Activated naive CD4-positive, alpha-beta T cell treated with anti-CD3 and anti-CD28 coated beads for 36 hours (primary cell): ENCODE measurements at regions not wholly inside any gene's neighbourhood (a gene's known extent, or its start where the extent isn't known, plus 50 kb on each side); places are given as distances from the start of the nearest gene placed in this dataset.

Source experiments
- CTCF ChIA-PET: fragments of 350-600 bp; sonication (Branson Sonifier 250); formaldehyde crosslinking; loops from one replicate; lab custom pipeline; 2021; ENCODE audit warnings: antibody characterized with exemption; lab: Charles Lee
- DNase-seq: peaks from one replicate; pipeline ENCODE4 v3.0.0-alpha.2; 2020
- H3K27ac Mint-ChIP-seq: one replicate; pipeline ENCODE4 v1.8.0; 2021; ENCODE audit warnings: mild to moderate bottlenecking, mixed read lengths
- H3K27me3 Mint-ChIP-seq: one replicate; pipeline ENCODE4 v1.8.0; 2021; ENCODE audit warnings: low read depth, mixed read lengths
- H3K36me3 Mint-ChIP-seq: one replicate; pipeline ENCODE4 v1.8.0; 2021; ENCODE audit warnings: low read depth, mixed read lengths
- H3K4me1 Mint-ChIP-seq: one replicate; pipeline ENCODE4 v1.8.0; 2021; ENCODE audit warnings: low read depth, mixed read lengths
- H3K4me3 Mint-ChIP-seq: one replicate; pipeline ENCODE4 v1.8.0; 2021; ENCODE audit warnings: mild to moderate bottlenecking, moderate library complexity, mixed read lengths
- H3K9me3 Mint-ChIP-seq: one replicate; pipeline ENCODE4 v1.8.0; 2021; ENCODE audit warnings: mixed read lengths
- intact Hi-C: fragments of 100-400 bp; cut with micrococcal nuclease; formaldehyde crosslinking; loops from one replicate; pipeline ENCODE4 v1.15.1; 2023

DNA sequence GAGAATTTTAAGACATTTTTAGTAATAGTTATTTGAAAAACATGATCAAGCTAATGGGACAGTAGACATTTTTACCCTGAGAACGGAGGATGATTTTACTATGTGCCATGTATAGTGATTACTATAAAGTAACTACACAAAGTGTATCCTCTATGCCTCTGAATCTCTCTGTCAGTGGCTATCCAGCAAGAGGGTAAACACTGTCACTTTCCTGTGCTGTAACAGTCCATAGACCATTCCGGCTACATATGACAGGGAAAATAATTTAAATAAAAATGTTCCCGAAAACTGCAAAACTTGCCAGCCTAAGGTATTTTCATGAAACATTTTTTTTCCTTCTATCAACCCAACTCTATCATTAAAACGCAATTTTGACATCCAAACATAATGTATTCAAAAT is 1632.2 kb upstream of the ACVR2A start:
- H3K27me3 Mint-ChIP-seq: no peaks in the 10 kb centered on the region
- no peaks in the 10 kb centered on the region for H3K36me3 Mint-ChIP-seq
- no peaks in the 10 kb centered on the region for H3K4me1 Mint-ChIP-seq
- intact Hi-C loops: no loop called here
- no peak for DNase-seq
- peaks cover 3% of the 10 kb centered on the region for H3K9me3 Mint-ChIP-seq
- CTCF ChIA-PET: no interaction called here
- H3K4me3 Mint-ChIP-seq: no peak overlapping the region
- no peak overlapping the region for H3K27ac Mint-ChIP-seq

DNA sequence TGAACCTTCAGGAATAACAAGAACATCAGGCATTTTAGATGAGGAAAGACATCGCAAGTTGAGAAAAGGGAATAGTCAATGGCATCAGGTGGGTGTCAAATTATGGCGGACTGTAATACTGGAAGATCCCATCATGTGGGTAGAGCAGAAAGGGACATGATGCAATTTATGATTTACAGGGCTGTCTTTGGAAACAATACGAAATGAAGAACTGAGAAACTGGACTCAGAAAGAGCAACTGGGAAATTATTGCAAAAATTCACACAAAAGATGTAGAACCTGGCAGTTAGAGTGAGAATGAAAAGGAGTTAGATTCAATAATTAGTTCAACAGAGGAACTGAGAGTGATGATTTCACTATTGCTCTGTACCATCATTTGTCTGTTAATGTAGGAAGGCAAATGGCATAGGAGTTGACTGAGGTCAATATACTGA is 1635.0 kb upstream of the ACVR2A start:
- H3K4me3 Mint-ChIP-seq: no peak overlapping the region
- H3K36me3 Mint-ChIP-seq: no peaks in the 10 kb centered on the region
- no peaks in the 10 kb centered on the region for H3K27me3 Mint-ChIP-seq
- no peak for DNase-seq
- H3K9me3 Mint-ChIP-seq: peaks cover 3% of the 10 kb centered on the region
- H3K27ac Mint-ChIP-seq: no peak overlapping the region
- CTCF ChIA-PET: no interaction called here
- no peaks in the 10 kb centered on the region for H3K4me1 Mint-ChIP-seq
- intact Hi-C loops: no loop called here

DNA sequence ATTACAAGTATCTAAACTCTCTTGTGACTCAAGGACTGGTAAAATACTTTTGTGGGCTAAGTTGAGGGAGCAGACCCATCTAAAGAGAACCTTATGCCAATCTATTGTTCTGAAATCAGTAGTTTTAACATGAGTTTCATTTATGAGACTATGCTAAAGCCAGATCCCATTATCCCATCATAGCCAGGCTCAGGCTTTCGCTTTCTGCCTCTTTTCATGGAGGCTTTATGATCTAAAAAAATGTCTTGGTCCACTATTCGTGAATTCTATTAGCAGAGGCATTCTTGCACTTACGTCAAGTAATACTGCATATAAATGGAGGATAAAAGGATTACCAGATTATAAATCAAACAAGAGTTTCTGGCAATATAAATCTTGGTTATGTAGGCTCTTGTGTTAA is 1636.9 kb upstream of the ACVR2A start:
- Mint-ChIP-seq H3K27me3 (no peaks in the 10 kb centered on the region), H3K36me3 (no peaks in the 10 kb centered on the region), H3K9me3 (peaks cover 3% of the 10 kb centered on the region), H3K4me3 (no peak overlapping the region), H3K27ac (no peak overlapping the region), H3K4me1 (no peaks in the 10 kb centered on the region)
- intact Hi-C loops: no loop called here
- no peak for DNase-seq
- CTCF ChIA-PET: no interaction called here

DNA sequence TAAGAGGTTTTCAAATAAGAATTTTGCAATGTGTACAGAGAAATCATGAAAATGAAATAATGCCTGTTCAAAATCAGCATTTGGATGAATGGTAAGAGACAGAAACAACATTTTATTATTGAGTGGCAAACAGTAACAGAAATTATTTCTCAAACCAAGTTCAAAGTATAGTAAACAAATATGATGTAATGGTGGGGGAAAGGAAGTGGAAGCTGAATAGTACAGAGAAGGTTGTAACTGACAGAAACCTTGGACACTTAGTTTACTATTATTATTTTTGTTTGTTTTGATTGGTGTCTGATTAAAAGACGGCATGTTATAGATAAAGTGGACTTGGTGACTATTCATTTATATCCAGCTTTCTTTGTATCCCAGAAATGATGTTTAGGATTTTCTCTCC is 1637.4 kb upstream of the ACVR2A start:
- no peak overlapping the region for H3K4me3 Mint-ChIP-seq
- no peaks in the 10 kb centered on the region for H3K27me3 Mint-ChIP-seq
- DNase-seq: no peak
- H3K36me3 Mint-ChIP-seq: no peaks in the 10 kb centered on the region
- H3K4me1 Mint-ChIP-seq: no peaks in the 10 kb centered on the region
- CTCF ChIA-PET: no interaction called here
- H3K27ac Mint-ChIP-seq: no peak overlapping the region
- H3K9me3 Mint-ChIP-seq: peaks cover 3% of the 10 kb centered on the region
- intact Hi-C loops: no loop called here

DNA sequence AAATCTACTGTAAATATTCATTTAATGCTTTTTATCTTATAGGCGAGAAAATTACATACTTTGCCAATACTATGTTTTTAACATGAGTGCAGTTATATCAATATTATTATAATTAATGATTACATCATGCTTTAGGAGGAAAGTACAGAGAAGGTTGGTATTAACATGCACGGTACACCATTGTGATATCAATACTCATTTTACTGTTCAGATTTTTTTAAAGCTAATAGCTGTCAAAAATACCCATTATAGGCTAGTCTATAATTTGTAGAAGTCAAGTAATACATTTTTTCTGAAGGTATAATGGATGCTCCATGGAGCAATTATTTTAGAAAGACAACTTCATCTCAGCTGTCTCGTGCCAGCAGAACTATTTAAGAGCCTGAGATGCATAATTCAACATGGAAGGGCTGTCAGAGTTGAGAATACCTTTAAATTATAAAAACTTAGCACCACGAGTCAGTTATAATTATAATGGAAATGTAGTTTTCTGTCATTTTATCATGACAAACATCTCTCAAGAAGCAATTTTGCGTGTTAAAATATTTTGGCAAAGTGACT is 1641.7 kb upstream of the ACVR2A start:
- no peak overlapping the region for H3K27ac Mint-ChIP-seq
- intact Hi-C loops: no loop called here
- H3K4me1 Mint-ChIP-seq: no peaks in the 10 kb centered on the region
- peaks cover under 1% of the 10 kb centered on the region for H3K9me3 Mint-ChIP-seq
- CTCF ChIA-PET: no interaction called here
- no peak overlapping the region for H3K4me3 Mint-ChIP-seq
- no peaks in the 10 kb centered on the region for H3K36me3 Mint-ChIP-seq
- no peaks in the 10 kb centered on the region for H3K27me3 Mint-ChIP-seq
- no peak for DNase-seq

DNA sequence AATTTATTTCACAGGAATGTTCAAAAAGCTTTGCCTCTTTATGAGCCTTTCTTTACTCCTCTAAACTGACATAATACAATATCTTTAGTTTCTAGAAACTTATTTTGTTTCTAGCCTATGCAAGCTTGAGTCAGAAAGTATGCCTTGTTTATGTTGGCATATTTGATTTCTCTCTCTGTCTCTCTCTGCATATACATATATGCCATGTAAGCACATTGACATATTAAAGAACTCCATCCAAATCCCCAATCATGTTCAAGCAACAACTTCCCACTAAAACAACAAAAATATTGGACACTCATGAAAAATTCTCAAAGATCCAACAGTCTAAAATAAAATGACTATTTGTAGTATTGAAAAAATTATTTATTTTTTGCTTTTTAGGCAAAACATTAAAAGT is 1651.2 kb upstream of the ACVR2A start:
- H3K27me3 Mint-ChIP-seq: no peaks in the 10 kb centered on the region
- no peak overlapping the region for H3K4me3 Mint-ChIP-seq
- H3K4me1 Mint-ChIP-seq: no peaks in the 10 kb centered on the region
- DNase-seq: no peak
- H3K27ac Mint-ChIP-seq: no peak overlapping the region
- CTCF ChIA-PET: no interaction called here
- H3K36me3 Mint-ChIP-seq: no peaks in the 10 kb centered on the region
- peaks cover 6% of the 10 kb centered on the region for H3K9me3 Mint-ChIP-seq
- intact Hi-C loops: no loop called here

DNA sequence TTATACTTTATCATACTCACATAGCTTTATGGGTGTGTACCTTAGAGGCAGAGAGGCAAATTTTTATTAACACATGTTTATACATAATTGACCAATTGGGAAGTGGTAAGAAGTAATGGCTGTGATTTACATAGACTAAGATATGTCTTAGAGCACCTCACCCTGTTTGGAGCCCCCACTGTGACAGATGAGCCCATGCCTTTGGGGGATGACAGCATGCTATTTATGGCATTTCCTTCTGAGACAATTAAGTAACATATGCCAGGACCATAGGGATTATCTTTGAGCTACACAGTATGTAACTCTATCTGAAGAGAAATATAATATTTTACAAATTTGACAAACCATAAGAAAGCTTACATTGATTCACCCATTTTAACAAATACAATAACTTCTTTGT is 1655.3 kb upstream of the ACVR2A start:
- Mint-ChIP-seq H3K4me3 (no peak overlapping the region), H3K27me3 (no peaks in the 10 kb centered on the region), H3K4me1 (no peaks in the 10 kb centered on the region), H3K27ac (no peak overlapping the region), H3K36me3 (no peaks in the 10 kb centered on the region), H3K9me3 (peaks cover 3% of the 10 kb centered on the region)
- CTCF ChIA-PET: interaction anchor here (0.6 kb wide), 1 partner anchor 432 kb away, joined by 3 read pairs; no protein-coding TSS in a partner anchor
- intact Hi-C loops: no loop called here
- DNase-seq: no peak

DNA sequence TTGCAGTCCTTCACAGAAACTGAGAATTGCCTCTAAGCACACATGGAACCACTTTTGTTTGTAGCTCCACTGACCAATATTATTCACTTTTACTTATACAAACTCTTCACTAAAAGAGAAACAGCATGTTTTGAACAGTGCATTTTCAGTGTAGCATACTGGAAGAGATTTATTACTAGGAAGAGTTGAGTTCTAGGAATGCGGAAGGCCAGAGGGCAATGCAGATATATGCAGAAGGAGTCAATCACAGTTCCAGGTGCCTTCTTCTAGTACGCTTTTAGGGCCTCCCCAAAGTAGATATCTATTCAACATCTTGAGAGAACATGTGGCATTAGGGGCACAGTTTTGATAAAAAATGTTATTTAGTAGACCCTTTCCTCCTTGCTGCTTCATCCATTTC is 1654.0 kb upstream of the ZEB2 start:
- CTCF ChIA-PET: no interaction called here
- H3K27me3 Mint-ChIP-seq: no peaks in the 10 kb centered on the region
- no peak overlapping the region for H3K27ac Mint-ChIP-seq
- peaks cover 11% of the 10 kb centered on the region for H3K9me3 Mint-ChIP-seq
- no peaks in the 10 kb centered on the region for H3K36me3 Mint-ChIP-seq
- no peak for DNase-seq
- H3K4me1 Mint-ChIP-seq: no peaks in the 10 kb centered on the region
- H3K4me3 Mint-ChIP-seq: no peak overlapping the region
- intact Hi-C loops: no loop called here

DNA sequence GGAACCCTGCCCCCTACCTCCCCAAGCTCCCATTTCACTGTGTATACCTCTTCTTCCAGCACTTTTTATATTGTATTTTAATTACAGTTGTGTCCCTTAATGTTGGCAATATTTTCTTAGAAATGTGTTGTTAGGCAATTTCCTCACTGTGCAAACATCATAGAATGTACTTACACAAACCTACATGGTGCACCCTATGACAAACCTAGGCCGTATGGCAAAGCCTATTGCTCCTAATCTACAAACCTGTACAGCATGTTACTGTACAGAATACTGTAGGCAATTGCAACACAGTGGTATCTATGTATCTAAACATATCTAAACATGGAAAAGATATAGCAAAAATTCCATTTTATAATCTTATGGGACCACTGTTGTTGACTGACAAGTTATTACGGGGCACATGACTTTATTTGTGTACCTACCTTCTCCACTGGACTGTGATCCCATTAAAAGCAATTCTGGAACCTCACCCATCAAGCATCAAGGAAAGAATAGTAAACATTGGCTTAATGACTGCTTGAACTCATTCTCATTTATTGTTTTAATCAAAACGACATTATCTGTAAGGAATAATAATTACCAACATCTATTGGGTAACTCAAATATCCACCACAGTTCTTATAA is 1641.5 kb upstream of the ZEB2 start:
- DNase-seq: no peak
- Mint-ChIP-seq H3K4me3 (no peak overlapping the region), H3K27me3 (no peaks in the 10 kb centered on the region), H3K9me3 (peaks cover 3% of the 10 kb centered on the region), H3K27ac (no peak overlapping the region), H3K4me1 (no peaks in the 10 kb centered on the region), H3K36me3 (no peaks in the 10 kb centered on the region)
- intact Hi-C loops: no loop called here
- CTCF ChIA-PET: no interaction called here

DNA sequence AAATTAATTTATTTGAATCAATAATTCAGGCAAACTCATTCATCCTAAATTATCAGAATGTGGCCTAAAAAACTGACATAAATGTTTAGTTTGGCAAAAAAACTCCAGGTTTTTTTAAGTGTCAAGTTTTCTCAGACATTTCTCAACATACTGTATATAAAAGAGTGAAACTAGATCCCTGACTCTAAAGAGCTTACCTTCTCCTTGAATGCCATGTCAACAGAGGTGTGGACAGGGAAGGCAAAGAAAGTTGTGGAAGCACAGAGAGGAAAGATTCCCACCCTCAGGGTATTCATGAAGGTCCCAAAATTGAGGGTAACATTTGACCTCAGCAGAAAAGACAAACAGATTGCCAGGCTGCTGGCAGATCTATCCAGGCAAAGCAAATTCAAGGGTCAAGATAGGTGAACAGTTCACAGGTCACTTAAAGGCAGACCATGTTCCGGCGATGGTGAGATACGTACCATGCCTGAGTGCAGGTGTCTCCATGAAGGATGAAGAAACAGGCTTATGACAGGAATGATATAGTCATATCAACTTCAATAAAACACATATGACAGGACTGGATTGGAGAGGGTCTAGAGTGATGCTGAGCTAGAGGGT is 1638.3 kb upstream of the ZEB2 start:
- CTCF ChIA-PET: no interaction called here
- Mint-ChIP-seq H3K4me1 (no peaks in the 10 kb centered on the region), H3K27ac (no peak overlapping the region), H3K4me3 (no peak overlapping the region), H3K9me3 (peaks cover 3% of the 10 kb centered on the region), H3K36me3 (no peaks in the 10 kb centered on the region), H3K27me3 (no peaks in the 10 kb centered on the region)
- intact Hi-C loops: no loop called here
- DNase-seq: no peak

DNA sequence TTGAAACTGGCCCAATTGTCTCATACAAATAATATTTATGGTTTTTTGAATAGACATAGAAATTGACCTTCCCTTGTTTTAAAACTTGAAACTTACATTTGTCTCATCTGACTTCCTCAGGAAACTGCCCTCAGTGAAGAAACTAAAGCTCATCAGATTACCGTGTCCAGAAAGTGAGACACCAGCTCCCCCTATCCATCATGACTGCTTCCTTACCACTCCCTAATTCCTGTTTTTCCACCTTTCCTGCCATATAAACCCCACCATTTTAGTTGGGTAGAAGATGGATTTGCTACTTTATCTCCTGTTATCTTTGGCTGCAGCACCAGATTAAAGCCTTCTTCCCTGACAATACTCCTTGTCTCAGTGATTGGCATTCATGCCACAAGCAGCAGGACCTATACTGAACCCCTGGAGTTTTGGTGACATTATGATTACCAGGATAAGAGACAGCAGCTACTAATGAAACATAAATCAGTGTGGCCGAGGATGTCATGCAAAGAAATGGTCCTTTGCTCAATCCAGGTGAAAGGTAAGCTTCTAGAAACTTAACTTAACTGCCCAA is 1627.6 kb upstream of the ZEB2 start:
- Mint-ChIP-seq H3K27me3 (no peaks in the 10 kb centered on the region), H3K36me3 (no peaks in the 10 kb centered on the region), H3K4me3 (no peak overlapping the region), H3K27ac (no peak overlapping the region), H3K9me3 (peaks cover 3% of the 10 kb centered on the region), H3K4me1 (no peaks in the 10 kb centered on the region)
- CTCF ChIA-PET: no interaction called here
- intact Hi-C loops: no loop called here
- DNase-seq: no peak

DNA sequence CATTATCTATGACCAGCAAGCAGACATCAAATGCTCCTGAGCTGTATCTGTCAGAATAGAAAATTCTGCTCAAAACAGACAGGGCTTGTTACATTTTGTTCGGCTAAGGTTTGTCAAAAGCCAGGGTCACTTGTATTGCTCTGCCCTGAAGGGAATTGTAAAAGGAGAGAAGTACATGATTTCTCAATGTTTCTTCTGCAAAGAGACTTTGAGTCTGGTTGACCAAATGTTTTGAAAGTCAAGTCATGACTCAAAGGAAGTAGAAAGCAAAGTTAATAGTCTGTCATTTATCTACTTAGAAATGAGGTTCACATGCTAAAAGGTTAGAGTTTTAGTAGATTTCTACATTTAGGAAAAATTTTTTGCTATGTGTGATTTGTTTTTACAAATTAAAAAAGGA is 1624.1 kb upstream of the ZEB2 start:
- Mint-ChIP-seq H3K27me3 (no peaks in the 10 kb centered on the region), H3K4me1 (no peaks in the 10 kb centered on the region), H3K4me3 (no peak overlapping the region), H3K9me3 (no peaks in the 10 kb centered on the region), H3K36me3 (no peaks in the 10 kb centered on the region), H3K27ac (no peak overlapping the region)
- CTCF ChIA-PET: no interaction called here
- DNase-seq: no peak
- intact Hi-C loops: no loop called here

DNA sequence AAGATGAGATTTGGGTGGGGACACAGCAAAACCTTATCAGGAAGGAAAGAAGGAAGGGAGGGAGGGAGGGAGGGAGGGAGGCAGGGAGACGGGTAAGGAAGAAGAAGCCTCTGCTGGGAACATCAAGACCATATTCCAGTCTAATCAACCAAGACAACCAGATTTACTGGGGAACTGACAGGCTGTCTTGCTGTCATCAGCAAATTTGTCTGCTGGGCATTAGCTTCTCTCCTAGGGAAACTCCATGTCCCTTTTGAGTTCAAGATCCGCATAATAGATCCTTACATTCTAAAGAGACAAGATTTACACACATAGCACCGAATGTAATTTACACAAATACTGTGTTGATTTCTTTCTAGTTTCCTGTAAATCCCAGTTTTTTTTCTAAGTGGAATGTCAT is 1618.9 kb upstream of the ZEB2 start:
- H3K9me3 Mint-ChIP-seq: peaks cover 5% of the 10 kb centered on the region
- H3K4me1 Mint-ChIP-seq: no peaks in the 10 kb centered on the region
- no peak overlapping the region for H3K27ac Mint-ChIP-seq
- intact Hi-C loops: no loop called here
- H3K4me3 Mint-ChIP-seq: no peak overlapping the region
- DNase-seq: no peak
- H3K36me3 Mint-ChIP-seq: no peaks in the 10 kb centered on the region
- no peaks in the 10 kb centered on the region for H3K27me3 Mint-ChIP-seq
- CTCF ChIA-PET: interaction anchor here (0.7 kb wide), 1 partner anchor 245 kb away, joined by 3 read pairs; no protein-coding TSS in a partner anchor
